Adrenal gland (tissue), 5 donors: ENCODE measurements at regions not wholly inside any gene's neighbourhood (a gene's known extent, or its start where the extent isn't known, plus 50 kb on each side); places are given as distances from the start of the nearest gene placed in this dataset.

ENCODE experiments used
- POLR2A ChIP-seq, 2 donors: fragments of 450-650 bp; IDR thresholded peaks; one replicate each; pipeline ENCODE4 v1.6.1; 2017; ENCODE audit warnings: antibody characterized with exemption in 2 of 2, mild to moderate bottlenecking in 2 of 2, moderate library complexity in 1 of 2
- TF ChIP-seq, protein P1 (sequence below), 6 experiments: fragments of 450-650 bp in 4 of 6; fragments of 200-600 bp in 2 of 6; sonication (generic) in 1 of 6; IDR thresholded peaks; 1 replicate in 5 of 6; 2 replicates in 1 of 6; pipeline versions ENCODE4 v1.5.1 to v1.8.0; 2016 to 2021; ENCODE audit warnings: antibody characterized with exemption in 6 of 6, mild to moderate bottlenecking in 2 of 6, moderate library complexity in 1 of 6
- donor health status: DM: no; HTN: no; CAD: no.

- TF ChIP-seq, protein P1, sequence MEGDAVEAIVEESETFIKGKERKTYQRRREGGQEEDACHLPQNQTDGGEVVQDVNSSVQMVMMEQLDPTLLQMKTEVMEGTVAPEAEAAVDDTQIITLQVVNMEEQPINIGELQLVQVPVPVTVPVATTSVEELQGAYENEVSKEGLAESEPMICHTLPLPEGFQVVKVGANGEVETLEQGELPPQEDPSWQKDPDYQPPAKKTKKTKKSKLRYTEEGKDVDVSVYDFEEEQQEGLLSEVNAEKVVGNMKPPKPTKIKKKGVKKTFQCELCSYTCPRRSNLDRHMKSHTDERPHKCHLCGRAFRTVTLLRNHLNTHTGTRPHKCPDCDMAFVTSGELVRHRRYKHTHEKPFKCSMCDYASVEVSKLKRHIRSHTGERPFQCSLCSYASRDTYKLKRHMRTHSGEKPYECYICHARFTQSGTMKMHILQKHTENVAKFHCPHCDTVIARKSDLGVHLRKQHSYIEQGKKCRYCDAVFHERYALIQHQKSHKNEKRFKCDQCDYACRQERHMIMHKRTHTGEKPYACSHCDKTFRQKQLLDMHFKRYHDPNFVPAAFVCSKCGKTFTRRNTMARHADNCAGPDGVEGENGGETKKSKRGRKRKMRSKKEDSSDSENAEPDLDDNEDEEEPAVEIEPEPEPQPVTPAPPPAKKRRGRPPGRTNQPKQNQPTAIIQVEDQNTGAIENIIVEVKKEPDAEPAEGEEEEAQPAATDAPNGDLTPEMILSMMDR (IDR thresholded peaks at IDR 0.05) = no peak
- no peak for TF ChIP-seq POLR2A (IDR thresholded peaks at IDR 0.05)
Measured at GRCh38 chr4:62948108-62948507, 1461.1 kb downstream of the TECRL start.
